H1 (cell line): ENCODE measurements at regions not wholly inside any gene's neighbourhood (a gene's known extent, or its start where the extent isn't known, plus 50 kb on each side); places are given as distances from the start of the nearest gene placed in this dataset.

ENCODE experiments used
- CTCF ChIA-PET: fragments of 300-600 bp; sonication (Branson Sonifier 250); formaldehyde crosslinking; loops from one replicate; lab custom pipeline; 2021; ENCODE audit not compliant: partially characterized antibody; lab: Charles Lee
- POLR2A ChIA-PET: fragments of 300-600 bp; sonication (Branson Sonifier 250); formaldehyde crosslinking; loops from one replicate; lab custom pipeline; 2021; ENCODE audit warnings: inconsistent platforms; ENCODE audit not compliant: partially characterized antibody; lab: Charles Lee
- DNase-seq, 2 experiments: peaks; one replicate each; pipeline versions ENCODE4 v3.0.0 to v3.0.0-alpha.2; 2010 to 2022; ENCODE audit warnings: low spot score in 2 of 2, low read depth in 1 of 2, mixed read lengths in 1 of 2
- FAIRE-seq: peaks from 2 replicates; lab custom pipeline; 2011; peaks lifted over from hg19 to GRCh38; lab: Jason Lieb, UNC
- H2AFZ ChIP-seq: 2 replicates; pipeline ENCODE4 v1.8.1; 2012; ENCODE audit warnings: low read length, inconsistent platforms
- H2AK5ac ChIP-seq: 2 replicates; pipeline ENCODE4 v1.6.1; 2013; ENCODE audit warnings: low read depth, low read length
- H2BK120ac ChIP-seq: replicated peaks from 2 replicates; pipeline ENCODE3; 2013; ENCODE audit warnings: low read depth, low read length, inconsistent platforms
- H2BK12ac ChIP-seq: 2 replicates; pipeline ENCODE4 v1.6.1; 2013; ENCODE audit warnings: low read depth, low read length
- H2BK15ac ChIP-seq: 2 replicates; pipeline ENCODE4 v1.6.1; 2013; ENCODE audit warnings: low read length
- H2BK20ac ChIP-seq: 2 replicates; pipeline ENCODE4 v1.6.1; 2013; ENCODE audit warnings: low read length
- H2BK5ac ChIP-seq: 2 replicates; pipeline ENCODE4 v1.6.1; 2013; ENCODE audit warnings: low read depth, low read length
- H3K14ac ChIP-seq: 2 replicates; pipeline ENCODE4 v1.6.1; 2013; ENCODE audit warnings: inconsistent platforms; ENCODE audit not compliant: insufficient read length
- H3K18ac ChIP-seq: 2 replicates; pipeline ENCODE4 v1.6.1; 2013; ENCODE audit warnings: low read length; ENCODE audit errors: extremely low read depth
- H3K23ac ChIP-seq: 2 replicates; pipeline ENCODE4 v1.6.1; 2013; ENCODE audit warnings: inconsistent platforms; ENCODE audit not compliant: insufficient read length
- H3K23me2 ChIP-seq: 2 replicates; pipeline ENCODE4 v1.6.1; 2013; ENCODE audit warnings: low read depth, low read length
- H3K27ac ChIP-seq: 2 replicates; pipeline ENCODE4 v1.6.1; 2011; ENCODE audit warnings: low read depth, low read length, inconsistent platforms
- H3K27me3 ChIP-seq, 4 experiments: replicated peaks in 1 of 4; 1 replicate in 1 of 4; 2 replicates in 3 of 4; pipeline versions ENCODE4 v1.6.1 to v1.8.1; 2011 to 2013; ENCODE audit warnings: low read length in 3 of 4, mild to moderate bottlenecking in 3 of 4, inconsistent platforms in 2 of 4, mixed read lengths in 2 of 4, moderate library complexity in 1 of 4; ENCODE audit not compliant: control insufficient read depth in 3 of 4, insufficient read depth in 3 of 4; ENCODE audit errors: extremely low read depth in 1 of 4
- H3K36me3 ChIP-seq, 4 experiments: 2 replicates each; pipeline versions ENCODE4 v1.6.1 to v1.8.1; 2011 to 2013; ENCODE audit warnings: mild to moderate bottlenecking in 4 of 4, low read length in 3 of 4, moderate library complexity in 2 of 4, control low read depth in 1 of 4, inconsistent platforms in 1 of 4; ENCODE audit not compliant: insufficient read depth in 4 of 4, control insufficient read depth in 2 of 4
- H3K4ac ChIP-seq: replicated peaks from 2 replicates; pipeline ENCODE3; 2013; ENCODE audit warnings: low read length, low read depth, mixed read lengths, inconsistent platforms; ENCODE audit not compliant: insufficient read length
- H3K4me1 ChIP-seq, 4 experiments: replicated peaks in 1 of 4; 1 replicate in 1 of 4; 2 replicates in 3 of 4; pipeline versions ENCODE4 v1.6.1 to v1.8.1; 2011 to 2013; ENCODE audit warnings: low read length in 3 of 4, inconsistent platforms in 2 of 4, mixed read lengths in 1 of 4; ENCODE audit not compliant: insufficient read depth in 4 of 4, control insufficient read depth in 3 of 4
- H3K4me2 ChIP-seq, 2 experiments: 2 replicates each; pipeline versions ENCODE4 v1.6.1 to v1.8.1; 2011 to 2013; ENCODE audit warnings: low read depth in 2 of 2, low read length in 2 of 2, control low read depth in 1 of 2, inconsistent platforms in 1 of 2, mild to moderate bottlenecking in 1 of 2; ENCODE audit not compliant: insufficient read depth in 1 of 2
- H3K4me3 ChIP-seq, 4 experiments: fragments of 200-600, 300-600 bp in 1 of 4; sonication (generic), shearing (Covaris generic), sonication (Bioruptor Twin) in 1 of 4; 2 replicates each; pipeline versions ENCODE4 v1.5.1 to v1.8.1; 2011 to 2016; ENCODE audit warnings: low read length in 4 of 4, low read depth in 3 of 4, control low read depth in 2 of 4, inconsistent platforms in 2 of 4, mild to moderate bottlenecking in 2 of 4, mixed read lengths in 1 of 4, moderate library complexity in 1 of 4; ENCODE audit not compliant: insufficient read depth in 2 of 4; ENCODE audit errors: extremely low read depth in 1 of 4
- H3K56ac ChIP-seq: replicated peaks from 2 replicates; pipeline ENCODE3; 2013; ENCODE audit warnings: low read depth, mild to moderate bottlenecking, mixed read lengths, low read length, inconsistent platforms; ENCODE audit not compliant: insufficient read length
- H3K79me1 ChIP-seq: 2 replicates; pipeline ENCODE4 v1.6.1; 2013; ENCODE audit warnings: low read depth, low read length, control low read depth
- H3K79me2 ChIP-seq, 2 experiments: 2 replicates each; pipeline versions ENCODE4 v1.6.1 to v1.8.1; 2012 to 2013; ENCODE audit warnings: low read length in 2 of 2, mild to moderate bottlenecking in 2 of 2, inconsistent platforms in 1 of 2; ENCODE audit not compliant: insufficient read depth in 2 of 2, control insufficient read depth in 1 of 2
- H3K9ac ChIP-seq, 4 experiments: replicated peaks in 1 of 4; 1 replicate in 1 of 4; 2 replicates in 3 of 4; pipeline versions ENCODE4 v1.6.1 to v1.8.1; 2011 to 2013; ENCODE audit warnings: low read depth in 3 of 4, low read length in 3 of 4, control low read depth in 2 of 4, mild to moderate bottlenecking in 2 of 4, moderate library complexity in 2 of 4, inconsistent platforms in 1 of 4; ENCODE audit errors: extremely low read depth in 1 of 4
- H3K9me3 ChIP-seq, 2 experiments: 2 replicates each; pipeline versions ENCODE4 v1.6.1 to v1.8.1; 2012 to 2013; ENCODE audit warnings: mild to moderate bottlenecking in 2 of 2, moderate library complexity in 2 of 2, control low read depth in 1 of 2, inconsistent platforms in 1 of 2, low read depth in 1 of 2, low read length in 1 of 2, mixed read lengths in 1 of 2; ENCODE audit not compliant: insufficient read depth in 2 of 2
- H4K20me1 ChIP-seq, 2 experiments: replicated peaks in 1 of 2; 2 replicates each; pipeline versions ENCODE3 to v1.8.1; 2011 to 2013; ENCODE audit warnings: inconsistent platforms in 2 of 2, low read length in 2 of 2, mild to moderate bottlenecking in 1 of 2; ENCODE audit not compliant: insufficient read depth in 2 of 2, control insufficient read depth in 1 of 2
- H4K5ac ChIP-seq: 2 replicates; pipeline ENCODE4 v1.6.1; 2013; ENCODE audit warnings: low read length, low read depth, mixed read lengths, inconsistent platforms; ENCODE audit not compliant: insufficient read length
- H4K8ac ChIP-seq: 2 replicates; pipeline ENCODE4 v1.8.0; 2013; ENCODE audit warnings: mild to moderate bottlenecking, moderate library complexity, low read length, inconsistent platforms; ENCODE audit not compliant: insufficient read depth; ENCODE audit errors: extremely low read depth
- H4K91ac ChIP-seq: replicated peaks from 2 replicates; pipeline ENCODE3; 2013; ENCODE audit warnings: low read length, mixed read lengths, inconsistent platforms; ENCODE audit not compliant: insufficient read length
- CTBP2 ChIP-seq: IDR thresholded peaks from 2 replicates; pipeline ENCODE4 v1.7.0; 2011; ENCODE audit warnings: borderline replicate concordance, mild to moderate bottlenecking, moderate library complexity, mixed read lengths, low read length; ENCODE audit not compliant: insufficient read depth, insufficient read length
- GABPA ChIP-seq: IDR thresholded peaks from 2 replicates; pipeline ENCODE4 v1.6.1; 2011; ENCODE audit warnings: mild to moderate bottlenecking, low read length, moderate library complexity, borderline replicate concordance; ENCODE audit not compliant: insufficient read depth
- GTF2F1 ChIP-seq: IDR thresholded peaks from 2 replicates; pipeline ENCODE4 v1.6.1; 2012; ENCODE audit warnings: low read depth, low read length, improper control_type of control experiment, borderline replicate concordance
- HDAC2 ChIP-seq, 2 experiments: fragments of 300-600 bp in 1 of 2; sonication (generic) in 1 of 2; IDR thresholded peaks; 2 replicates each; pipeline ENCODE4 v1.6.1; 2011 to 2012; ENCODE audit warnings: low read depth in 2 of 2, low read length in 2 of 2, mild to moderate bottlenecking in 2 of 2, moderate library complexity in 2 of 2, borderline replicate concordance in 1 of 2, inconsistent platforms in 1 of 2
- HDAC6 ChIP-seq: IDR thresholded peaks from one replicate; pipeline ENCODE4 v1.7.1; 2012; ENCODE audit warnings: low read depth, mild to moderate bottlenecking, inconsistent platforms, low read length, moderate library complexity
- KDM1A ChIP-seq: fragments of 200-600, 300-600 bp; sonication (generic); IDR thresholded peaks from 2 replicates; pipeline ENCODE4 v1.7.1; 2016; ENCODE audit warnings: mild to moderate bottlenecking, low read length, borderline replicate concordance
- SIN3A ChIP-seq, 2 experiments: IDR thresholded peaks in 1 of 2; conservative IDR thresholded peaks in 1 of 2; 2 replicates each; pipeline ENCODE4 v1.6.1; 2011 to 2012; ENCODE audit warnings: low read length in 2 of 2, improper control_type of control experiment in 1 of 2, low read depth in 1 of 2, mild to moderate bottlenecking in 1 of 2
- SIX5 ChIP-seq: IDR thresholded peaks from 2 replicates; pipeline ENCODE4 v1.6.1; 2011; ENCODE audit warnings: mild to moderate bottlenecking, low read depth, low read length
- SP1 ChIP-seq: IDR thresholded peaks from 2 replicates; pipeline ENCODE4 v1.6.1; 2011; ENCODE audit warnings: low read depth, low read length
- SP2 ChIP-seq: IDR thresholded peaks from 2 replicates; pipeline ENCODE4 v1.6.1; 2012; ENCODE audit warnings: mild to moderate bottlenecking, low read length, inconsistent platforms
- TBP ChIP-seq: IDR thresholded peaks from 2 replicates; pipeline ENCODE4 v1.6.1; 2011; ENCODE audit warnings: low read depth, low read length, improper control_type of control experiment
- whole genome bisulfite sequencing, 2 experiments: shearing (Covaris generic) in 1 of 2; methylation state at CpG; one replicate each; pipeline versions ENCODE4 v1.1.6 to v1.1.7; 2013 to 2015; ENCODE audit warnings: low lambda C conversion rate in 2 of 2, mixed read lengths in 2 of 2, inconsistent platforms in 1 of 2, low coverage in 1 of 2, missing lambda C conversion rate in 1 of 2; ENCODE audit not compliant: insufficient replicate concordance in 2 of 2, insufficient coverage in 1 of 2, insufficient read length in 1 of 2; ENCODE audit errors: extremely low coverage in 1 of 2, missing lambda C conversion rate in 1 of 2; 5-methylcytosine and 5-hydroxymethylcytosine counted together

DNA sequence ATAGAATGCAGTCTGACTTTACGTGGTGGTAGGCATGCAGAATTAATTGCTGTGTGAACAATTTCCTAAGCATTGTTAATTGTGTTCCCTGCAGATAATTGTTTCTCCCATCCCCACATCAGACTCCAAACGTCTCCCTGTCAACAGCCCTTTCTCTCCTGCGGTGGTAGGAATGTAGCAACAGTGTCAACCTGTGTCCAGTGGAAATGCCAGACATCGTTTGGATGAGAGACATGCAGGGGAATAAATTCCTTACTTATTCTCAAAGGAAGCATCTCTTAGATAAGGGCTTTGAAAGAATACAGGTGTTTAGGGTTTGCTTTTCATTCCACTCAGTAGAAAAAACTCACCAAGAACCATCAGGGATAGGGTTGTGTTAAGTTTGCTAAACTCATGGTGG, 245.3 kb upstream of the WWC1 start:
- Histone ChIP-seq H2BK20ac (no peak overlapping the region), H3K18ac (no peak overlapping the region), H3K9me3 (no peaks in the 10 kb centered on the region), H4K8ac (no peak overlapping the region), H3K79me2 (no peaks in the 10 kb centered on the region), H2BK120ac (no peak overlapping the region), H2BK15ac (no peak overlapping the region), H2AFZ (no peak overlapping the region), H4K20me1 (no peaks in the 10 kb centered on the region), H3K79me1 (no peaks in the 10 kb centered on the region), H3K4me1 (peaks cover 4 to 10% (median 9%) of the 10 kb centered on the region in 4 experiments), H3K27me3 (no peaks in the 10 kb centered on the region), H3K36me3 (no peaks in the 10 kb centered on the region), H3K9ac (no peak overlapping the region), H3K23me2 (no peaks in the 10 kb centered on the region), H3K27ac (no peak overlapping the region), H2BK5ac (no peak overlapping the region), H4K5ac (no peak overlapping the region), H3K14ac (no peak overlapping the region), H3K56ac (no peak overlapping the region), H2AK5ac (no peak overlapping the region), H3K4me3 (no peak overlapping the region), H3K4ac (no peak overlapping the region), H3K23ac (no peak overlapping the region), H2BK12ac (no peak overlapping the region), H3K4me2 (no peak overlapping the region), H4K91ac (no peak overlapping the region)
- no peak for DNase-seq
- no peak for FAIRE-seq
- POLR2A ChIA-PET: interaction anchor here (0.6 kb wide), 1 partner anchor 282 kb away, joined by 3 read pairs; no protein-coding TSS in a partner anchor
- 85% methylated on average over 4 of the region's 4 CpGs; no CpG with 5 or more reads in 1 of the 2 experiments for WGBS, 2 experiments
- CTCF ChIA-PET: interaction anchor here (0.6 to 2.4 kb wide), 13 partner anchors 10 to 475 kb away, joined by 3 to 21 read pairs (median 4); no protein-coding TSS in a partner anchor
- TF ChIP-seq SIN3A (conservative IDR thresholded peaks at IDR 0.05 in 1 of 2, IDR thresholded peaks at IDR 0.05 in 1 of 2; ENCODE audit: low read depth in 1 of 2, low read length in 2 of 2): no peak
- no peak for TF ChIP-seq KDM1A
- no peak for TF ChIP-seq GTF2F1
- no peak for TF ChIP-seq HDAC2 (IDR thresholded peaks at IDR 0.05; ENCODE audit: borderline replicate concordance in 1 of 2, low read depth in 2 of 2, low read length in 2 of 2)
- no peak for TF ChIP-seq SP2
- no peak for TF ChIP-seq CTBP2
- no peak for TF ChIP-seq GABPA
- TF ChIP-seq TBP: no peak
- TF ChIP-seq SIX5: no peak
- no peak for TF ChIP-seq SP1
- TF ChIP-seq HDAC6: no peak
